Upper lobe of left lung (tissue), 4 donors: ENCODE measurements at regions not wholly inside any gene's neighbourhood (a gene's known extent, or its start where the extent isn't known, plus 50 kb on each side); places are given as distances from the start of the nearest gene placed in this dataset.

Experiments used
- CTCF ChIP-seq, 6 experiments: fragments of 450-650 bp in 4 of 6; fragments of 200-600 bp in 2 of 6; sonication (generic) in 2 of 6; IDR thresholded peaks; one replicate each; pipeline ENCODE4 v1.5.1; 2016 to 2019; ENCODE audit warnings: antibody characterized with exemption in 6 of 6
- EP300 ChIP-seq, 4 donors: sonication (generic); formaldehyde crosslinking; IDR thresholded peaks; one replicate each; pipeline ENCODE4 v1.5.1; 2017; ENCODE audit warnings: antibody characterized with exemption in 4 of 4, control low read depth in 2 of 4
- POLR2A ChIP-seq, 4 donors: fragments of 450-650 bp; IDR thresholded peaks; one replicate each; pipeline ENCODE4 v1.5.1; 2016 to 2017; ENCODE audit warnings: antibody characterized with exemption in 4 of 4, mild to moderate bottlenecking in 2 of 4
- POLR2AphosphoS5 ChIP-seq, 2 donors: sonication (generic); formaldehyde crosslinking; IDR thresholded peaks; one replicate each; pipeline ENCODE4 v1.5.1; 2017; ENCODE audit warnings: antibody characterized with exemption in 2 of 2

- no peak for TF ChIP-seq CTCF (IDR thresholded peaks at IDR 0.05)
- no peak for TF ChIP-seq POLR2A (IDR thresholded peaks at IDR 0.05)
- no peak for TF ChIP-seq POLR2AphosphoS5 (IDR thresholded peaks at IDR 0.05)
- TF ChIP-seq EP300 (IDR thresholded peaks at IDR 0.05): no peak
These were observed 124.2 kb downstream of the GALR1 start for GRCh38 chr18:77373730-77374445.
